ENCODE measurements at regions not wholly inside any gene's neighbourhood (a gene's known extent, or its start where the extent isn't known, plus 50 kb on each side); places are given as distances from the start of the nearest gene placed in this dataset.

GRCh38 chr6:133587546-133588160, 301.3 kb upstream of the TCF21 start:
- no peaks in the 10 kb centered on the region for H3F3A ChIP-seq (ENCODE audit: control insufficient read depth, insufficient read depth)
- H4K20me1 ChIP-seq (ENCODE audit: control insufficient read depth, insufficient read depth, low read depth, low read length): no peaks in the 10 kb centered on the region
- H3K27ac ChIP-seq (ENCODE audit: low read depth, low read length): no peak overlapping the region
- no peaks in the 10 kb centered on the region for H3K79me2 ChIP-seq (ENCODE audit: control insufficient read depth, low read length)
- no peaks in the 10 kb centered on the region for H3K9me3 ChIP-seq (ENCODE audit: control insufficient read depth, insufficient read depth, low read length)
- no peaks in the 10 kb centered on the region for H3K36me3 ChIP-seq (ENCODE audit: control insufficient read depth, low read length)
- H3K4me1 ChIP-seq (ENCODE audit: control insufficient read depth, low read length): no peaks in the 10 kb centered on the region
- H3K9me2 ChIP-seq (replicated peaks; ENCODE audit: control insufficient read depth, low read length): no peaks in the 10 kb centered on the region
- H3K4me3 ChIP-seq (ENCODE audit: low read length): no peak overlapping the region
- TF ChIP-seq, protein P1, sequence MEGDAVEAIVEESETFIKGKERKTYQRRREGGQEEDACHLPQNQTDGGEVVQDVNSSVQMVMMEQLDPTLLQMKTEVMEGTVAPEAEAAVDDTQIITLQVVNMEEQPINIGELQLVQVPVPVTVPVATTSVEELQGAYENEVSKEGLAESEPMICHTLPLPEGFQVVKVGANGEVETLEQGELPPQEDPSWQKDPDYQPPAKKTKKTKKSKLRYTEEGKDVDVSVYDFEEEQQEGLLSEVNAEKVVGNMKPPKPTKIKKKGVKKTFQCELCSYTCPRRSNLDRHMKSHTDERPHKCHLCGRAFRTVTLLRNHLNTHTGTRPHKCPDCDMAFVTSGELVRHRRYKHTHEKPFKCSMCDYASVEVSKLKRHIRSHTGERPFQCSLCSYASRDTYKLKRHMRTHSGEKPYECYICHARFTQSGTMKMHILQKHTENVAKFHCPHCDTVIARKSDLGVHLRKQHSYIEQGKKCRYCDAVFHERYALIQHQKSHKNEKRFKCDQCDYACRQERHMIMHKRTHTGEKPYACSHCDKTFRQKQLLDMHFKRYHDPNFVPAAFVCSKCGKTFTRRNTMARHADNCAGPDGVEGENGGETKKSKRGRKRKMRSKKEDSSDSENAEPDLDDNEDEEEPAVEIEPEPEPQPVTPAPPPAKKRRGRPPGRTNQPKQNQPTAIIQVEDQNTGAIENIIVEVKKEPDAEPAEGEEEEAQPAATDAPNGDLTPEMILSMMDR (IDR thresholded peaks at IDR 0.05; ENCODE audit: low read depth, low read length, poor library complexity, severe bottlenecking): no peak
- TF ChIP-seq EZH2phosphoT487 (IDR thresholded peaks at IDR 0.05; ENCODE audit: borderline replicate concordance, low read length): no peak
- no peaks in the 10 kb centered on the region for H3K27me3 ChIP-seq (ENCODE audit: control insufficient read depth, low read length)
- H3K4me2 ChIP-seq (ENCODE audit: low read length): no peak overlapping the region

DNA sequence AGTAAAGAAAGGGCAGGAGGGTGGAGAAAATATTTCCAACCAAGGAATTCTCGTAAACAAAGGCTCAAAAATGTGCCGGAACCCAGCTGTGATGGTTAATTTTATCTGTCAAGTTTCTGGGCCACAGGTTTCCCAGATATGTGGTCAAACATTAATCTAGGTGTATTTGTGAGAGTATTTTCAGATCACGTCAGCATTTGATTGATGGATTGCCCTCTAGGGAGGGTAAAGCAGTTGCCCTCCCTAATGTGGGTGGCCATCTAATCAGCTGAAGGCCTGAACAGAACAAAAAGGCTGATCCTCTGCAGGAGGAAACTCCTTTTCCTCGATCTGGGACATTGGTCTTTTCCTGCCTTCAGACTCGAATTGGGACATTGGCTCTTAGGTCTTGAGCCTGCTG, 298.7 kb upstream of the TCF21 start:
- Histone ChIP-seq H3K4me3 (ENCODE audit: low read length) (no peak overlapping the region), H4K20me1 (ENCODE audit: control insufficient read depth, insufficient read depth, low read depth, low read length) (no peaks in the 10 kb centered on the region), H3K9me3 (ENCODE audit: control insufficient read depth, insufficient read depth, low read length) (no peaks in the 10 kb centered on the region), H3K36me3 (ENCODE audit: control insufficient read depth, low read length) (no peaks in the 10 kb centered on the region), H3F3A (ENCODE audit: control insufficient read depth, insufficient read depth) (no peaks in the 10 kb centered on the region), H3K27ac (ENCODE audit: low read depth, low read length) (no peak overlapping the region), H3K4me1 (ENCODE audit: control insufficient read depth, low read length) (no peaks in the 10 kb centered on the region), H3K27me3 (ENCODE audit: control insufficient read depth, low read length) (no peaks in the 10 kb centered on the region), H3K4me2 (ENCODE audit: low read length) (no peak overlapping the region), H3K79me2 (ENCODE audit: control insufficient read depth, low read length) (no peaks in the 10 kb centered on the region), H3K9me2 (replicated peaks; ENCODE audit: control insufficient read depth, low read length) (no peaks in the 10 kb centered on the region)
- no peak for TF ChIP-seq EZH2phosphoT487 (IDR thresholded peaks at IDR 0.05; ENCODE audit: borderline replicate concordance, low read length)
- TF ChIP-seq, protein P1 (IDR thresholded peaks at IDR 0.05; ENCODE audit: low read depth, low read length, poor library complexity, severe bottlenecking): no peak

DNA sequence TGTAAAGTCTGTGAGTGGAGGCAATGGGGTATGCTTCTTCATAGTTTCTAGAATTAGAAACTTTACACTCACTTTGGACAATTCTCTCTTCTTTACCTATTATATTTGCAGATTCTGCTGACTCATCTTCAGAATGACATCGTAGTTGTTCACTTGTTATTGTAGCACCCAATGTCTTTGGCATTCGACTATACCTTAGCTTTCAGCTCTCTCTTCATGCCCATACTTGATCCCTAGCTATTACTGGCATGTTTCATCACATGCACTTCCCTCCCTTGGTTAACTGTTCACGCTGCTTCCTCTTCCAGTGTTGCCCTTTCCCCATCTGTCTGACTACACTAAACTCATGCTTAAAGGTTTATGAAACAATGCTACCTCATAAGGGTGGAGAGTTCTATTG, 298.1 kb upstream of the TCF21 start:
- no peak overlapping the region for H3K4me2 ChIP-seq (ENCODE audit: low read length)
- H3K79me2 ChIP-seq (ENCODE audit: control insufficient read depth, low read length): no peaks in the 10 kb centered on the region
- no peaks in the 10 kb centered on the region for H3K27me3 ChIP-seq (ENCODE audit: control insufficient read depth, low read length)
- no peaks in the 10 kb centered on the region for H3F3A ChIP-seq (ENCODE audit: control insufficient read depth, insufficient read depth)
- TF ChIP-seq, protein P1 (IDR thresholded peaks at IDR 0.05; ENCODE audit: low read depth, low read length, poor library complexity, severe bottlenecking): no peak
- no peak for TF ChIP-seq EZH2phosphoT487 (IDR thresholded peaks at IDR 0.05; ENCODE audit: borderline replicate concordance, low read length)
- no peak overlapping the region for H3K4me3 ChIP-seq (ENCODE audit: low read length)
- no peaks in the 10 kb centered on the region for H3K9me3 ChIP-seq (ENCODE audit: control insufficient read depth, insufficient read depth, low read length)
- H3K4me1 ChIP-seq (ENCODE audit: control insufficient read depth, low read length): no peaks in the 10 kb centered on the region
- H3K9me2 ChIP-seq (replicated peaks; ENCODE audit: control insufficient read depth, low read length): no peaks in the 10 kb centered on the region
- H4K20me1 ChIP-seq (ENCODE audit: control insufficient read depth, insufficient read depth, low read depth, low read length): no peaks in the 10 kb centered on the region
- no peaks in the 10 kb centered on the region for H3K36me3 ChIP-seq (ENCODE audit: control insufficient read depth, low read length)
- H3K27ac ChIP-seq (ENCODE audit: low read depth, low read length): no peak overlapping the region
